ENCODE measurements at regions not wholly inside any gene's neighbourhood (a gene's known extent, or its start where the extent isn't known, plus 50 kb on each side); places are given as distances from the start of the nearest gene placed in this dataset.
"Not testable (repeated sequence)": the region's sequence is repeated elsewhere in the genome, so short reads cannot be mapped to it uniquely, and the experiment has no call there.

DNA sequence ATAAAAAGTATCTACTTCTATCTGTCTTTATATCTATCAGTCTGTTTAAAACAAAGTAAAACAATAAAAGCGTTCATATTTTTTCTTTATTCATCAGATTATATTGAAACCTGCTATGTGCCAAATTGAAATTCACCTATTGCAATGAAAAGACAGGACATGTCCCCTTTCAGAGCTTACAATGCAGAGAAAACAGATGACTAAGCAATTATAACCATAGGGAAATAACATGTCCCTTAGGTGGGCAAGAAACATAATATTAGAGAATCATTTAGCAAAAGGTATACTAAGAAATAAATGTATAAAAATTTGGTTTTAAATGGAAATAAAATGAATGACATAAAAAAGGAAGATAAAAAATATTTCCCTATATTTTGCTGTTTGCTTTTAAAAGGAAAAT lies 1421.3 kb downstream of the FSCB start:
- no TSS peak for BruUV-seq (replicated peaks)
- intact Hi-C loops (cut with micrococcal nuclease; ENCODE audit: unreplicated experiment), result no loop called here
- no peaks in the 10 kb centered on the region for H3K4me1 ChIP-seq (ENCODE audit: control insufficient read depth, insufficient read depth, low read length)
- H3K27me3 ChIP-seq (ENCODE audit: control insufficient read depth, insufficient read depth, low read length), result no peaks in the 10 kb centered on the region
- H3K36me3 ChIP-seq (ENCODE audit: control insufficient read depth, insufficient read depth, low read length), result no peaks in the 10 kb centered on the region
- TF ChIP-seq SIN3A (IDR thresholded peaks at IDR 0.05; ENCODE audit: borderline replicate concordance, insufficient read depth, low read depth, low read length) (no peak), TCF7L2 (IDR thresholded peaks at IDR 0.05; ENCODE audit: low read depth, low read length) (no peak)
- TF ChIP-seq, protein P1, sequence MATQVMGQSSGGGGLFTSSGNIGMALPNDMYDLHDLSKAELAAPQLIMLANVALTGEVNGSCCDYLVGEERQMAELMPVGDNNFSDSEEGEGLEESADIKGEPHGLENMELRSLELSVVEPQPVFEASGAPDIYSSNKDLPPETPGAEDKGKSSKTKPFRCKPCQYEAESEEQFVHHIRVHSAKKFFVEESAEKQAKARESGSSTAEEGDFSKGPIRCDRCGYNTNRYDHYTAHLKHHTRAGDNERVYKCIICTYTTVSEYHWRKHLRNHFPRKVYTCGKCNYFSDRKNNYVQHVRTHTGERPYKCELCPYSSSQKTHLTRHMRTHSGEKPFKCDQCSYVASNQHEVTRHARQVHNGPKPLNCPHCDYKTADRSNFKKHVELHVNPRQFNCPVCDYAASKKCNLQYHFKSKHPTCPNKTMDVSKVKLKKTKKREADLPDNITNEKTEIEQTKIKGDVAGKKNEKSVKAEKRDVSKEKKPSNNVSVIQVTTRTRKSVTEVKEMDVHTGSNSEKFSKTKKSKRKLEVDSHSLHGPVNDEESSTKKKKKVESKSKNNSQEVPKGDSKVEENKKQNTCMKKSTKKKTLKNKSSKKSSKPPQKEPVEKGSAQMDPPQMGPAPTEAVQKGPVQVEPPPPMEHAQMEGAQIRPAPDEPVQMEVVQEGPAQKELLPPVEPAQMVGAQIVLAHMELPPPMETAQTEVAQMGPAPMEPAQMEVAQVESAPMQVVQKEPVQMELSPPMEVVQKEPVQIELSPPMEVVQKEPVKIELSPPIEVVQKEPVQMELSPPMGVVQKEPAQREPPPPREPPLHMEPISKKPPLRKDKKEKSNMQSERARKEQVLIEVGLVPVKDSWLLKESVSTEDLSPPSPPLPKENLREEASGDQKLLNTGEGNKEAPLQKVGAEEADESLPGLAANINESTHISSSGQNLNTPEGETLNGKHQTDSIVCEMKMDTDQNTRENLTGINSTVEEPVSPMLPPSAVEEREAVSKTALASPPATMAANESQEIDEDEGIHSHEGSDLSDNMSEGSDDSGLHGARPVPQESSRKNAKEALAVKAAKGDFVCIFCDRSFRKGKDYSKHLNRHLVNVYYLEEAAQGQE (IDR thresholded peaks at IDR 0.05; ENCODE audit: insufficient read depth in 1 of 2, low read depth in 2 of 2, low read length in 1 of 2), result no peak
- no peaks in the 10 kb centered on the region for H3K9me3 ChIP-seq (ENCODE audit: control insufficient read depth, insufficient read depth, low read depth, low read length)
- DNase-seq (ENCODE audit: low read depth, low spot score) (no peak), ATAC-seq (no peak)
- no peak overlapping the region for H3K4me3 ChIP-seq (ENCODE audit: low read depth in 2 of 2, low read length in 2 of 2)
- ChIA-PET POLR2A (no interaction called here), CTCF (no interaction called here)
- H3K27ac ChIP-seq (ENCODE audit: low read length), result no peak overlapping the region
- in situ Hi-C loops (cut with HindIII; ENCODE audit: low pct_unique_long_range_greater_than_20kb, low sequenced_read_pairs), result no loop called here

DNA sequence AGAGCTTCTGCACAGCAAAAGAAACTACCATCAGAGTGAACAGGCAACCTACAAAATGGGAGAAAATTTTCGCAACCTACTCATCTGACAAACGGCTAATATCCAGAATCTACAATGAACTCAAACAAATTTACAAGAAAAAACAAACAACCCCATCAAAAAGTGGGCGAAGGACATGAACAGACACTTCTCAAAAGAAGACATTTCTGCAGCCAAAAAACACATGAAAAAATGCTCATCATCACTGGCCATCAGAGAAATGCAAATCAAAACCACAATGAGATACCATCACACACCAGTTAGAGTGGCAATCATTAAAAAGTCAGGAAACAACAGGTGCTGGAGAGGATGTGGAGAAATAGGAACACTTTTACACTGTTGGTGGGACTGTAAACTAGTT lies 1439.7 kb downstream of the FSCB start:
- POLR2A ChIA-PET, result not testable (repeated sequence)

DNA sequence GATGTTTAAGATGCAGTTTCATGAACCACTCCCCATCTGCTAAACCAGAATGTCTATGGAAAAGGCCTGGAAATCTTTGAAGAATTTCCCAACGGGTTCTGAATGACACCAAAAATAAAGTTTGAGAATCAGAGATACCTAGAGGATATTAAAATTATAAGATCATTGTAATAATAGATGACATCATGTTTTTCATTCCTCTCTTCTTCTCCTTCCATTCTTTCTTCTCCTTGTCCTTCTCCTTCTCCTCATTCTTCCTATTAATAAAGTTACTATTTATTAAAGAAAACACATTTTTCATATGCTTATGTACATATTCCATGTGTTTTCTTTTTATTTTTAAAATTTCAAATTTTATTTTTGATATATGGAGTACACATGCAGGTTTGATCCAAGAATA lies 1449.4 kb downstream of the LRFN5 start:
- DNase-seq (ENCODE audit: low read depth, low spot score) (no peak), ATAC-seq (no peak)
- no TSS peak for BruUV-seq (replicated peaks)
- CTCF ChIA-PET, result no interaction called here
- Histone ChIP-seq H3K4me1 (ENCODE audit: control insufficient read depth, insufficient read depth, low read length) (no peaks in the 10 kb centered on the region), H3K27me3 (ENCODE audit: control insufficient read depth, insufficient read depth, low read length) (no peaks in the 10 kb centered on the region), H3K36me3 (ENCODE audit: control insufficient read depth, insufficient read depth, low read length) (no peaks in the 10 kb centered on the region), H3K9me3 (ENCODE audit: control insufficient read depth, insufficient read depth, low read depth, low read length) (no peaks in the 10 kb centered on the region), H3K4me3 (ENCODE audit: low read depth in 2 of 2, low read length in 2 of 2) (no peak overlapping the region), H3K27ac (ENCODE audit: low read length) (no peak overlapping the region)
- in situ Hi-C loops (cut with HindIII; ENCODE audit: low pct_unique_long_range_greater_than_20kb, low sequenced_read_pairs) (no loop called here), intact Hi-C loops (cut with micrococcal nuclease; ENCODE audit: unreplicated experiment) (no loop called here)
- POLR2A ChIA-PET, result no interaction called here
- no peak for TF ChIP-seq SIN3A (IDR thresholded peaks at IDR 0.05; ENCODE audit: borderline replicate concordance, insufficient read depth, low read depth, low read length)
- no peak for TF ChIP-seq TCF7L2 (IDR thresholded peaks at IDR 0.05; ENCODE audit: low read depth, low read length)
- TF ChIP-seq, protein P1 (IDR thresholded peaks at IDR 0.05; ENCODE audit: insufficient read depth in 1 of 2, low read depth in 2 of 2, low read length in 1 of 2), result no peak
- TF ChIP-seq POLR2AphosphoS5 (IDR thresholded peaks at IDR 0.05; ENCODE audit: low read depth, low read length), result no peak
- TF ChIP-seq, protein P2, sequence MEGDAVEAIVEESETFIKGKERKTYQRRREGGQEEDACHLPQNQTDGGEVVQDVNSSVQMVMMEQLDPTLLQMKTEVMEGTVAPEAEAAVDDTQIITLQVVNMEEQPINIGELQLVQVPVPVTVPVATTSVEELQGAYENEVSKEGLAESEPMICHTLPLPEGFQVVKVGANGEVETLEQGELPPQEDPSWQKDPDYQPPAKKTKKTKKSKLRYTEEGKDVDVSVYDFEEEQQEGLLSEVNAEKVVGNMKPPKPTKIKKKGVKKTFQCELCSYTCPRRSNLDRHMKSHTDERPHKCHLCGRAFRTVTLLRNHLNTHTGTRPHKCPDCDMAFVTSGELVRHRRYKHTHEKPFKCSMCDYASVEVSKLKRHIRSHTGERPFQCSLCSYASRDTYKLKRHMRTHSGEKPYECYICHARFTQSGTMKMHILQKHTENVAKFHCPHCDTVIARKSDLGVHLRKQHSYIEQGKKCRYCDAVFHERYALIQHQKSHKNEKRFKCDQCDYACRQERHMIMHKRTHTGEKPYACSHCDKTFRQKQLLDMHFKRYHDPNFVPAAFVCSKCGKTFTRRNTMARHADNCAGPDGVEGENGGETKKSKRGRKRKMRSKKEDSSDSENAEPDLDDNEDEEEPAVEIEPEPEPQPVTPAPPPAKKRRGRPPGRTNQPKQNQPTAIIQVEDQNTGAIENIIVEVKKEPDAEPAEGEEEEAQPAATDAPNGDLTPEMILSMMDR (IDR thresholded peaks at IDR 0.05), result no peak

More for the DNA sequence above, 1439.7 kb downstream of the FSCB start:
- H3K36me3 ChIP-seq (ENCODE audit: control insufficient read depth, insufficient read depth, low read length); BruUV-seq (replicated peaks); H3K4me3 ChIP-seq (ENCODE audit: low read depth in 2 of 2, low read length in 2 of 2); H3K27me3 ChIP-seq (ENCODE audit: control insufficient read depth, insufficient read depth, low read length); in situ Hi-C loops (cut with HindIII; ENCODE audit: low pct_unique_long_range_greater_than_20kb, low sequenced_read_pairs); ATAC-seq; DNase-seq (ENCODE audit: low read depth, low spot score); intact Hi-C loops (cut with micrococcal nuclease; ENCODE audit: unreplicated experiment); CTCF ChIA-PET; H3K4me1 ChIP-seq (ENCODE audit: control insufficient read depth, insufficient read depth, low read length); H3K27ac ChIP-seq (ENCODE audit: low read length); H3K9me3 ChIP-seq (ENCODE audit: control insufficient read depth, insufficient read depth, low read depth, low read length): not testable (repeated sequence)

Measured in Panc1 (cell line).